GM20000 (cell line): ENCODE measurements at regions not wholly inside any gene's neighbourhood (a gene's known extent, or its start where the extent isn't known, plus 50 kb on each side); places are given as distances from the start of the nearest gene placed in this dataset.

ENCODE experiments used
- DNase-seq: peaks from one replicate; pipeline ENCODE4 v3.0.0; 2012; ENCODE audit warnings: low spot score
- TF ChIP-seq, protein P1 (sequence below): IDR thresholded peaks from 2 replicates; pipeline ENCODE4 v1.5.1; 2012; ENCODE audit warnings: mild to moderate bottlenecking, control low read depth; ENCODE audit errors: extremely low read depth, missing control alignments

DNA sequence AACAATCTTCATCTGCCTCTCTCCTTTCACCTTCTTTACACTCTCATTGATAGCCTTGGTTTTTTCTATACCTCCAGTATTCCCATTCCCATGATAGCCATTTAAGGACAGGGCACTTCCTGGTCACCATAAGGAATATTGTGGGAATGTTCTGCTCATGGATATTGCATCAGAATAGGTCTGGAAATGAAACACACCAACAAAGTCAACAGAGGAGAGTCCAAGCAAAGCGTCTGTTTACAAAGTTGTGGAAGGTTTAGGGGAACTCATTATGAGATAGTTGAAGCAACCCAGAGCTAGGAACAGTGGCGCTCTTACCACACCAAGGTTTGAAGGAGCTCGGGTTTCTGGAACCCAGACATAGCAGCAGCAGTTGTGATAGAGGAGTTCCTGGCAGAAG, 150.3 kb upstream of the TNP1 start:
- DNase-seq = no peak
- TF ChIP-seq, protein P1, sequence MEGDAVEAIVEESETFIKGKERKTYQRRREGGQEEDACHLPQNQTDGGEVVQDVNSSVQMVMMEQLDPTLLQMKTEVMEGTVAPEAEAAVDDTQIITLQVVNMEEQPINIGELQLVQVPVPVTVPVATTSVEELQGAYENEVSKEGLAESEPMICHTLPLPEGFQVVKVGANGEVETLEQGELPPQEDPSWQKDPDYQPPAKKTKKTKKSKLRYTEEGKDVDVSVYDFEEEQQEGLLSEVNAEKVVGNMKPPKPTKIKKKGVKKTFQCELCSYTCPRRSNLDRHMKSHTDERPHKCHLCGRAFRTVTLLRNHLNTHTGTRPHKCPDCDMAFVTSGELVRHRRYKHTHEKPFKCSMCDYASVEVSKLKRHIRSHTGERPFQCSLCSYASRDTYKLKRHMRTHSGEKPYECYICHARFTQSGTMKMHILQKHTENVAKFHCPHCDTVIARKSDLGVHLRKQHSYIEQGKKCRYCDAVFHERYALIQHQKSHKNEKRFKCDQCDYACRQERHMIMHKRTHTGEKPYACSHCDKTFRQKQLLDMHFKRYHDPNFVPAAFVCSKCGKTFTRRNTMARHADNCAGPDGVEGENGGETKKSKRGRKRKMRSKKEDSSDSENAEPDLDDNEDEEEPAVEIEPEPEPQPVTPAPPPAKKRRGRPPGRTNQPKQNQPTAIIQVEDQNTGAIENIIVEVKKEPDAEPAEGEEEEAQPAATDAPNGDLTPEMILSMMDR = no peak

GRCh38 chr2:217008794-217009193, 148.9 kb upstream of the TNP1 start:
- TF ChIP-seq, protein P1 = no peak
- DNase-seq = no peak

GRCh38 chr2:217006217-217006616, 146.4 kb upstream of the TNP1 start:
- TF ChIP-seq, protein P1 = no peak
- no peak for DNase-seq

DNA sequence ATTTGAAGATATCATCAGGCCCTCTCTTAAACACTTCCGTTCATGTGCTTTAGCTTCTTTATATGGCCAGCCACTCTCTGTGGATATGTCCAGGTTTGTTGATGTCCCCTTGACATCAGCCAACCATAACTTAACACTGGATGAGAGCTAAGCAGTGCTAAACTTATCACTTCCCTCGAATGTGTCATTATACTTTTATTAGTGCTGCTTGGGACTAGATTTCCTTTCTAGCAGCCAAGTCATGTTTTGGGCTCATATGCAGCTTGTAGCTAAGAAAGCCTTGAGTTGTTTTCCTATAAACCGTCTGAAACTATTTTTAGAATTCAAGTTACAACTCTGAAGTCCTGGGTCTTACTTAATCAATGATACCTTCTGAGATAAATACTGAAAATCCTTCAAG, 144.8 kb upstream of the TNP1 start:
- TF ChIP-seq, protein P1 = no peak
- no peak for DNase-seq

- DNase-seq = no peak
- TF ChIP-seq, protein P1 = no peak
Measured at GRCh38 chr2:217001740-217002139, 141.9 kb upstream of the TNP1 start.

GRCh38 chr2:217000406-217000805, 140.5 kb upstream of the TNP1 start:
- TF ChIP-seq, protein P1 = no peak
- no peak for DNase-seq

DNA sequence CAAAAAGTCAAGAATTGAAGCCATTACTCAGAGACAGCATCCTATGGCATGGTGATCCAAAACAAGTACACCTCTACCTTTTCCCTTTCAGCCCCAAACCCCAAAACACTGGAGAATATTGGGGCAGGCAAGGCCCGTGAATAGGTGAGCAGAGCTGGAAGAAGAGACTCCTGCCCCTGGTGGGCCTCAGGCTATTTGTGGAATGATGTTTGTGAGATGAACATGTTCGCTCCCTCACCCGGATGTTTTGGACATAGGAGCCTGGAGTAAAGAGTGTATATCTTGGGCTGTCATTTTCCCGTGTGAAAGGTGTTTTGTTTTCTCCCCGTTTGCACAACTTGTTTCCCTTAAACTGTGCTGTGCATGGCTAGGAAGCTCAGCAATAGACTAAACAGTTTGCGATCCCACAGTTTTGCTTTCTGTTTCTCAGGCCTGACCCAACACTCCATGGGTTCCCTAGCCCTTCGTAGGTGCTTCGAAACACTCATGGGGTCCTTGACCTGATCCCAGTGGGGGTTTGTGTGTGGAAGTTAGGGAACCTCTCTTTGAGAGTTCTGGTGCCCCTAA, 136.5 kb upstream of the TNP1 start:
- no peak for DNase-seq
- TF ChIP-seq, protein P1 = no peak
